Mesodermal cell (in vitro differentiated cells): ENCODE measurements at regions not wholly inside any gene's neighbourhood (a gene's known extent, or its start where the extent isn't known, plus 50 kb on each side); places are given as distances from the start of the nearest gene placed in this dataset.
"Not testable (repeated sequence)": the region's sequence is repeated elsewhere in the genome, so short reads cannot be mapped to it uniquely, and the experiment has no call there.

Experiments
- H3K27ac ChIP-seq: 2 replicates; pipeline ENCODE4 v1.7.0; 2013; ENCODE audit warnings: mild to moderate bottlenecking, low read depth, low read length, moderate library complexity; ENCODE audit not compliant: severe bottlenecking
- H3K36me3 ChIP-seq: 2 replicates; pipeline ENCODE4 v1.7.1; 2013; ENCODE audit warnings: mild to moderate bottlenecking, low read length, moderate library complexity; ENCODE audit not compliant: control insufficient read depth, insufficient read depth
- H3K4me1 ChIP-seq: one replicate; pipeline ENCODE4 v1.7.1; 2013; ENCODE audit warnings: mild to moderate bottlenecking, low read length; ENCODE audit not compliant: insufficient read depth, control insufficient read depth, poor library complexity, severe bottlenecking
- H3K4me3 ChIP-seq: 2 replicates; pipeline ENCODE4 v1.7.0; 2013; ENCODE audit warnings: low read length, control low read depth, mild to moderate bottlenecking; ENCODE audit not compliant: insufficient read depth, poor library complexity, severe bottlenecking; ENCODE audit errors: extremely low read depth
- H3K9me3 ChIP-seq: 2 replicates; pipeline ENCODE4 v1.7.1; 2013; ENCODE audit warnings: mild to moderate bottlenecking, low read length, moderate library complexity; ENCODE audit not compliant: control insufficient read depth
- WGBS, 2 experiments: methylation state at CpG; one replicate each; pipeline ENCODE4 v1.1.5; 2013; ENCODE audit warnings: missing lambda C conversion rate in 2 of 2; ENCODE audit not compliant: insufficient coverage in 2 of 2; 5-methylcytosine and 5-hydroxymethylcytosine counted together

- no peak overlapping the region for H3K4me3 ChIP-seq
- H3K27ac ChIP-seq, result no peak overlapping the region
- no peaks in the 10 kb centered on the region for H3K9me3 ChIP-seq
- no CpG with 5 or more reads among the region's 2 CpGs for WGBS, 2 experiments
- no peaks in the 10 kb centered on the region for H3K36me3 ChIP-seq
- H3K4me1 ChIP-seq, result peaks cover 9% of the 10 kb centered on the region
Observed at GRCh38 chr13:37475151-37475550, 123.4 kb downstream of the POSTN start.

- no peak overlapping the region for H3K27ac ChIP-seq
- 80 to 100% methylated on average over 1 to 2 of the region's 5 CpGs for WGBS, 2 experiments
- H3K4me3 ChIP-seq, result no peak overlapping the region
- no peaks in the 10 kb centered on the region for H3K9me3 ChIP-seq
- peaks cover 9% of the 10 kb centered on the region for H3K4me1 ChIP-seq
- H3K36me3 ChIP-seq, result no peaks in the 10 kb centered on the region
Observed at GRCh38 chr13:37473035-37473434, 125.5 kb downstream of the POSTN start.

GRCh38 chr13:37472266-37472665, 126.3 kb downstream of the POSTN start:
- not testable (repeated sequence) for H3K9me3 ChIP-seq, H3K36me3 ChIP-seq, H3K27ac ChIP-seq, H3K4me3 ChIP-seq, H3K4me1 ChIP-seq
- 100% methylated on average over 1 to 2 of the region's 4 CpGs for WGBS, 2 experiments

- no peak overlapping the region for H3K4me3 ChIP-seq
- no peaks in the 10 kb centered on the region for H3K9me3 ChIP-seq
- no peaks in the 10 kb centered on the region for H3K36me3 ChIP-seq
- H3K4me1 ChIP-seq, result no peaks in the 10 kb centered on the region
- no peak overlapping the region for H3K27ac ChIP-seq
Observed at GRCh38 chr13:37460166-37460565, 138.4 kb downstream of the POSTN start.

- H3K4me1 ChIP-seq, result no peaks in the 10 kb centered on the region
- H3K27ac ChIP-seq, result no peak overlapping the region
- H3K4me3 ChIP-seq, result no peak overlapping the region
- WGBS, 2 experiments, result 100% methylated on average over 2 of the region's 4 CpGs; no CpG with 5 or more reads in 1 of the 2 experiments
- H3K36me3 ChIP-seq, result no peaks in the 10 kb centered on the region
- H3K9me3 ChIP-seq, result no peaks in the 10 kb centered on the region
Observed at GRCh38 chr13:37457612-37458011, 141.0 kb downstream of the POSTN start.

GRCh38 chr13:37456506-37456905, 142.1 kb downstream of the POSTN start:
- Histone ChIP-seq H3K4me3 (no peak overlapping the region), H3K4me1 (no peaks in the 10 kb centered on the region), H3K27ac (no peak overlapping the region), H3K36me3 (no peaks in the 10 kb centered on the region), H3K9me3 (no peaks in the 10 kb centered on the region)
- WGBS, 2 experiments, result 100% methylated on average over 1 of the region's 4 CpGs; no CpG with 5 or more reads in 1 of the 2 experiments

GRCh38 chr13:37456041-37456440, 142.5 kb downstream of the POSTN start:
- Histone ChIP-seq H3K4me3 (no peak overlapping the region), H3K4me1 (no peaks in the 10 kb centered on the region), H3K36me3 (no peaks in the 10 kb centered on the region), H3K27ac (no peak overlapping the region), H3K9me3 (no peaks in the 10 kb centered on the region)
- WGBS, 2 experiments, result 92% methylated on average over 1 of the region's 1 CpG; no CpG with 5 or more reads in 1 of the 2 experiments

GRCh38 chr13:37453246-37453645, 145.3 kb downstream of the POSTN start:
- no peaks in the 10 kb centered on the region for H3K9me3 ChIP-seq
- no peak overlapping the region for H3K4me3 ChIP-seq
- 67% methylated on average over 1 of the region's 2 CpGs for WGBS, 2 experiments
- H3K27ac ChIP-seq, result no peak overlapping the region
- H3K36me3 ChIP-seq, result no peaks in the 10 kb centered on the region
- H3K4me1 ChIP-seq, result no peaks in the 10 kb centered on the region

- H3K4me3 ChIP-seq, result no peak overlapping the region
- WGBS, 2 experiments, result no CpG with 5 or more reads among the region's 2 CpGs
- no peaks in the 10 kb centered on the region for H3K36me3 ChIP-seq
- no peak overlapping the region for H3K27ac ChIP-seq
- peaks cover 4% of the 10 kb centered on the region for H3K4me1 ChIP-seq
- H3K9me3 ChIP-seq, result no peaks in the 10 kb centered on the region
Observed at GRCh38 chr13:37450276-37450675, 148.3 kb downstream of the POSTN start.

GRCh38 chr13:37448153-37448552, 150.4 kb downstream of the POSTN start:
- Histone ChIP-seq H3K9me3 (no peaks in the 10 kb centered on the region), H3K4me1 (peaks cover 4% of the 10 kb centered on the region), H3K4me3 (no peak overlapping the region), H3K27ac (no peak overlapping the region), H3K36me3 (no peaks in the 10 kb centered on the region)
- 100% methylated on average over 1 of the region's 1 CpG; no CpG with 5 or more reads in 1 of the 2 experiments for WGBS, 2 experiments

- peaks cover 4% of the 10 kb centered on the region for H3K4me1 ChIP-seq
- H3K27ac ChIP-seq, result no peak overlapping the region
- no peak overlapping the region for H3K4me3 ChIP-seq
- H3K9me3 ChIP-seq, result no peaks in the 10 kb centered on the region
- no peaks in the 10 kb centered on the region for H3K36me3 ChIP-seq
- 87 to 88% methylated on average over 3 of the region's 3 CpGs for WGBS, 2 experiments
Observed at GRCh38 chr13:37446503-37446902, 152.1 kb downstream of the POSTN start.
